Keratinocyte (primary cell): ENCODE measurements at regions not wholly inside any gene's neighbourhood (a gene's known extent, or its start where the extent isn't known, plus 50 kb on each side); places are given as distances from the start of the nearest gene placed in this dataset.

ENCODE experiments used
- EZH2 ChIP-seq: IDR thresholded peaks from one replicate; pipeline ENCODE4 v1.6.1; 2012; ENCODE audit warnings: inconsistent platforms, mild to moderate bottlenecking, low read length, moderate library complexity
- TF ChIP-seq, protein P1 (sequence below), 3 experiments: IDR thresholded peaks in 1 of 3; conservative IDR thresholded peaks in 1 of 3; optimal IDR thresholded peaks in 1 of 3; 2 replicates in 2 of 3; 3 replicates in 1 of 3; pipeline versions ENCODE3 to v1.5.1; 2011; ENCODE audit warnings: low read length in 3 of 3, mild to moderate bottlenecking in 3 of 3, moderate library complexity in 2 of 3, control low read depth in 1 of 3, inconsistent platforms in 1 of 3; ENCODE audit not compliant: insufficient read depth in 2 of 3; ENCODE audit errors: extremely low read depth in 1 of 3

DNA sequence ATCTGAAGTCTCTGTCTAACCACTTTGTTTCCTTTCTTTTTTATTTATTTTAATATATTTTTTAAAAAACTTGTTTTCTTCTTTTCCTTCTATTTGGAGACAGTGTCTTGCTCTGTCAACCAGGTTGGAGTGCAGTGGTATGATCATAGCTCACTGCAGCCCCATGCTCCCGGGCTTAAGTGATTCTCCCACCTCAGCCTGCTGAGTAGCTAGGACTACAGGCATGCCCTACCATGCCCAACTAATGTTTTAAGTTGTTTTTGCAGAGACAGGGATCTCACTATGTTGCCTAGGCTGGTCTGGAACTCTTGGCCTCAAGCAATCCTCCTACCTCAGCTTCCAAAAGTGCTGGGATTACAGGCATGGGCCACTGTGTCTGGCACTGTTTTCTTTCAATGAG lies 81.1 kb upstream of the TLK1 start:
- TF ChIP-seq, protein P1, sequence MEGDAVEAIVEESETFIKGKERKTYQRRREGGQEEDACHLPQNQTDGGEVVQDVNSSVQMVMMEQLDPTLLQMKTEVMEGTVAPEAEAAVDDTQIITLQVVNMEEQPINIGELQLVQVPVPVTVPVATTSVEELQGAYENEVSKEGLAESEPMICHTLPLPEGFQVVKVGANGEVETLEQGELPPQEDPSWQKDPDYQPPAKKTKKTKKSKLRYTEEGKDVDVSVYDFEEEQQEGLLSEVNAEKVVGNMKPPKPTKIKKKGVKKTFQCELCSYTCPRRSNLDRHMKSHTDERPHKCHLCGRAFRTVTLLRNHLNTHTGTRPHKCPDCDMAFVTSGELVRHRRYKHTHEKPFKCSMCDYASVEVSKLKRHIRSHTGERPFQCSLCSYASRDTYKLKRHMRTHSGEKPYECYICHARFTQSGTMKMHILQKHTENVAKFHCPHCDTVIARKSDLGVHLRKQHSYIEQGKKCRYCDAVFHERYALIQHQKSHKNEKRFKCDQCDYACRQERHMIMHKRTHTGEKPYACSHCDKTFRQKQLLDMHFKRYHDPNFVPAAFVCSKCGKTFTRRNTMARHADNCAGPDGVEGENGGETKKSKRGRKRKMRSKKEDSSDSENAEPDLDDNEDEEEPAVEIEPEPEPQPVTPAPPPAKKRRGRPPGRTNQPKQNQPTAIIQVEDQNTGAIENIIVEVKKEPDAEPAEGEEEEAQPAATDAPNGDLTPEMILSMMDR (optimal IDR thresholded peaks at IDR 0.05 in 1 of 3, IDR thresholded peaks at IDR 0.05 in 1 of 3, conservative IDR thresholded peaks at IDR 0.05 in 1 of 3; ENCODE audit: extremely low read depth in 1 of 3, insufficient read depth in 2 of 3, low read length in 3 of 3): no peak
- no peak for TF ChIP-seq EZH2
